Neural progenitor cell (in vitro differentiated cells): ENCODE measurements at regions not wholly inside any gene's neighbourhood (a gene's known extent, or its start where the extent isn't known, plus 50 kb on each side); places are given as distances from the start of the nearest gene placed in this dataset.

ENCODE experiments used
- DNase-seq: peaks from one replicate; pipeline ENCODE4 v3.0.0-alpha.2; 2016; ENCODE audit warnings: low spot score
- H2AFZ ChIP-seq: fragments of 200-600 bp; sonication (generic); replicated peaks from 2 replicates; pipeline ENCODE4 v1.6.1; 2016; ENCODE audit warnings: antibody characterized with exemption
- H3F3A ChIP-seq: fragments of 200-600 bp; sonication (generic); 2 replicates; pipeline ENCODE4 v1.6.1; 2016; ENCODE audit warnings: antibody characterized with exemption, low read depth
- H3K27ac ChIP-seq: fragments of 200-600 bp; sonication (generic); 2 replicates; pipeline ENCODE4 v1.5.1; 2016; ENCODE audit warnings: mild to moderate bottlenecking
- H3K27me3 ChIP-seq: fragments of 200-600 bp; sonication (generic); 2 replicates; pipeline ENCODE4 v1.6.1; 2016; ENCODE audit warnings: mild to moderate bottlenecking, moderate library complexity
- H3K36me3 ChIP-seq: fragments of 200-600 bp; sonication (generic); 2 replicates; pipeline ENCODE4 v1.5.1; 2016
- H3K4me1 ChIP-seq: fragments of 200-600 bp; sonication (generic); 2 replicates; pipeline ENCODE4 v1.6.1; 2016; ENCODE audit warnings: mixed run types
- H3K4me2 ChIP-seq: fragments of 200-600 bp; sonication (generic); 2 replicates; pipeline ENCODE4 v1.6.1; 2016
- H3K4me3 ChIP-seq: fragments of 200-600 bp; sonication (generic); 2 replicates; pipeline ENCODE4 v1.5.1; 2016
- H3K79me2 ChIP-seq: fragments of 200-600 bp; sonication (generic); 2 replicates; pipeline ENCODE4 v1.6.1; 2016; ENCODE audit warnings: low read depth
- H3K9ac ChIP-seq: fragments of 200-600 bp; sonication (generic); 2 replicates; pipeline ENCODE4 v1.6.1; 2016
- H3K9me3 ChIP-seq: fragments of 200-600 bp; sonication (generic); 2 replicates; pipeline ENCODE4 v1.5.1; 2016; ENCODE audit warnings: low read depth
- H4K20me1 ChIP-seq: fragments of 200-600 bp; sonication (generic); 2 replicates; pipeline ENCODE4 v1.6.1; 2016; ENCODE audit warnings: low read depth
- H3K27ac Mint-ChIP-seq: 3 replicates; pipeline ENCODE4 v1.8.0; 2021; ENCODE audit warnings: mixed read lengths
- H3K27me3 Mint-ChIP-seq: 2 replicates; pipeline ENCODE4 v1.8.0; 2022; ENCODE audit warnings: low read depth, mild to moderate bottlenecking, inconsistent platforms, moderate library complexity, mixed read lengths; ENCODE audit not compliant: insufficient read depth
- H3K36me3 Mint-ChIP-seq: 3 replicates; pipeline ENCODE4 v1.8.0; 2021; ENCODE audit warnings: mixed read lengths
- H3K4me1 Mint-ChIP-seq: 3 replicates; pipeline ENCODE4 v1.8.0; 2021; ENCODE audit warnings: mixed read lengths
- H3K4me3 Mint-ChIP-seq: 3 replicates; pipeline ENCODE4 v1.8.0; 2021; ENCODE audit warnings: mild to moderate bottlenecking, moderate library complexity, mixed read lengths
- H3K9me3 Mint-ChIP-seq: 3 replicates; pipeline ENCODE4 v1.8.0; 2020; ENCODE audit warnings: mixed read lengths
- CTCF ChIP-seq: fragments of 200-600 bp; sonication (generic); IDR thresholded peaks from 2 replicates; pipeline ENCODE4 v1.5.1; 2017; ENCODE audit warnings: antibody characterized with exemption, mild to moderate bottlenecking
- EZH2 ChIP-seq: fragments of 200-600 bp; sonication (generic); IDR thresholded peaks from 2 replicates; pipeline ENCODE4 v1.6.1; 2017; ENCODE audit warnings: antibody characterized with exemption, mild to moderate bottlenecking, moderate library complexity
- EZH2phosphoT487 ChIP-seq: fragments of 200-600 bp; sonication (generic); IDR thresholded peaks from 2 replicates; pipeline ENCODE4 v1.6.1; 2017; ENCODE audit warnings: antibody characterized with exemption

GRCh38 chr6:40928307-40928706 lies 110.7 kb downstream of the UNC5CL start:
- Histone ChIP-seq H3K4me3 (no peak overlapping the region), H4K20me1 (no peaks in the 10 kb centered on the region), H3K9ac (no peak overlapping the region), H3K4me2 (no peak overlapping the region), H3K27ac (no peak overlapping the region), H3K36me3 (no peaks in the 10 kb centered on the region), H3K4me1 (no peaks in the 10 kb centered on the region), H3K9me3 (no peaks in the 10 kb centered on the region), H3K27me3 (no peaks in the 10 kb centered on the region), H3F3A (no peaks in the 10 kb centered on the region), H3K79me2 (no peaks in the 10 kb centered on the region), H2AFZ (no peak overlapping the region)
- peaks cover 4% of the 10 kb centered on the region for H3K4me1 Mint-ChIP-seq
- no peaks in the 10 kb centered on the region for H3K36me3 Mint-ChIP-seq
- no peak for DNase-seq
- no peak for TF ChIP-seq EZH2
- H3K9me3 Mint-ChIP-seq = no peaks in the 10 kb centered on the region
- H3K27ac Mint-ChIP-seq = no peak overlapping the region
- H3K27me3 Mint-ChIP-seq = peaks cover 5% of the 10 kb centered on the region
- no peak overlapping the region for H3K4me3 Mint-ChIP-seq

GRCh38 chr6:40925341-40925740 lies 113.7 kb downstream of the UNC5CL start:
- no peaks in the 10 kb centered on the region for H3K4me1 ChIP-seq
- no peak for DNase-seq
- Mint-ChIP-seq H3K27ac (no peak overlapping the region), H3K27me3 (peaks cover 4% of the 10 kb centered on the region), H3K36me3 (no peaks in the 10 kb centered on the region), H3K4me3 (no peak overlapping the region), H3K4me1 (peaks cover 4% of the 10 kb centered on the region), H3K9me3 (no peaks in the 10 kb centered on the region)
- H3K79me2 ChIP-seq = no peaks in the 10 kb centered on the region
- no peak overlapping the region for H3K9ac ChIP-seq
- H3K27me3 ChIP-seq = no peaks in the 10 kb centered on the region
- no peak overlapping the region for H3K4me3 ChIP-seq
- no peaks in the 10 kb centered on the region for H3K36me3 ChIP-seq
- no peaks in the 10 kb centered on the region for H3K9me3 ChIP-seq
- H3K4me2 ChIP-seq = no peak overlapping the region
- TF ChIP-seq EZH2 (no peak), CTCF (no peak), EZH2phosphoT487 (no peak)
- H2AFZ ChIP-seq = no peak overlapping the region
- no peak overlapping the region for H3K27ac ChIP-seq
- H4K20me1 ChIP-seq = no peaks in the 10 kb centered on the region
- no peaks in the 10 kb centered on the region for H3F3A ChIP-seq

GRCh38 chr6:40924839-40925238 lies 114.2 kb downstream of the UNC5CL start:
- Mint-ChIP-seq H3K4me3 (no peak overlapping the region), H3K27me3 (peaks cover 4% of the 10 kb centered on the region), H3K4me1 (peaks cover 4% of the 10 kb centered on the region), H3K27ac (no peak overlapping the region), H3K36me3 (no peaks in the 10 kb centered on the region), H3K9me3 (no peaks in the 10 kb centered on the region)
- Histone ChIP-seq H4K20me1 (no peaks in the 10 kb centered on the region), H3K4me3 (no peak overlapping the region), H3K27me3 (no peaks in the 10 kb centered on the region), H3K4me1 (no peaks in the 10 kb centered on the region), H2AFZ (no peak overlapping the region), H3K27ac (no peak overlapping the region), H3K36me3 (no peaks in the 10 kb centered on the region), H3K9me3 (no peaks in the 10 kb centered on the region), H3K79me2 (no peaks in the 10 kb centered on the region), H3K9ac (no peak overlapping the region), H3F3A (no peaks in the 10 kb centered on the region), H3K4me2 (no peak overlapping the region)
- no peak for DNase-seq
- TF ChIP-seq EZH2phosphoT487 (no peak), CTCF (no peak), EZH2 (no peak)

GRCh38 chr6:40923880-40924279 lies 115.1 kb downstream of the UNC5CL start:
- H3K9ac ChIP-seq = no peak overlapping the region
- H3K27ac Mint-ChIP-seq = no peak overlapping the region
- no peak for DNase-seq
- H3K27me3 ChIP-seq = no peaks in the 10 kb centered on the region
- TF ChIP-seq EZH2 = no peak
- H2AFZ ChIP-seq = no peak overlapping the region
- no peaks in the 10 kb centered on the region for H3K36me3 Mint-ChIP-seq
- H4K20me1 ChIP-seq = no peaks in the 10 kb centered on the region
- no peaks in the 10 kb centered on the region for H3K79me2 ChIP-seq
- H3K9me3 Mint-ChIP-seq = no peaks in the 10 kb centered on the region
- no peaks in the 10 kb centered on the region for H3K36me3 ChIP-seq
- peaks cover 10% of the 10 kb centered on the region for H3K4me1 Mint-ChIP-seq
- no peaks in the 10 kb centered on the region for H3F3A ChIP-seq
- no peaks in the 10 kb centered on the region for H3K9me3 ChIP-seq
- no peak overlapping the region for H3K4me2 ChIP-seq
- no peaks in the 10 kb centered on the region for H3K4me1 ChIP-seq
- H3K4me3 ChIP-seq = no peak overlapping the region
- peaks cover 4% of the 10 kb centered on the region for H3K27me3 Mint-ChIP-seq
- H3K27ac ChIP-seq = no peak overlapping the region
- no peak overlapping the region for H3K4me3 Mint-ChIP-seq
